H1 (cell line): ENCODE measurements at regions not wholly inside any gene's neighbourhood (a gene's known extent, or its start where the extent isn't known, plus 50 kb on each side); places are given as distances from the start of the nearest gene placed in this dataset.

ENCODE experiments used
- CTCF ChIA-PET: fragments of 300-600 bp; sonication (Branson Sonifier 250); formaldehyde crosslinking; loops from one replicate; lab custom pipeline; 2021; ENCODE audit not compliant: partially characterized antibody; lab: Charles Lee
- POLR2A ChIA-PET: fragments of 300-600 bp; sonication (Branson Sonifier 250); formaldehyde crosslinking; loops from one replicate; lab custom pipeline; 2021; ENCODE audit warnings: inconsistent platforms; ENCODE audit not compliant: partially characterized antibody; lab: Charles Lee
- DNase-seq, 2 experiments: peaks; one replicate each; pipeline versions ENCODE4 v3.0.0 to v3.0.0-alpha.2; 2010 to 2022; ENCODE audit warnings: low spot score in 2 of 2, low read depth in 1 of 2, mixed read lengths in 1 of 2
- FAIRE-seq: peaks from 2 replicates; lab custom pipeline; 2011; peaks lifted over from hg19 to GRCh38; lab: Jason Lieb, UNC
- H2AFZ ChIP-seq: 2 replicates; pipeline ENCODE4 v1.8.1; 2012; ENCODE audit warnings: low read length, inconsistent platforms
- H2AK5ac ChIP-seq: 2 replicates; pipeline ENCODE4 v1.6.1; 2013; ENCODE audit warnings: low read depth, low read length
- H2BK120ac ChIP-seq: replicated peaks from 2 replicates; pipeline ENCODE3; 2013; ENCODE audit warnings: low read depth, low read length, inconsistent platforms
- H2BK12ac ChIP-seq: 2 replicates; pipeline ENCODE4 v1.6.1; 2013; ENCODE audit warnings: low read depth, low read length
- H2BK15ac ChIP-seq: 2 replicates; pipeline ENCODE4 v1.6.1; 2013; ENCODE audit warnings: low read length
- H2BK20ac ChIP-seq: 2 replicates; pipeline ENCODE4 v1.6.1; 2013; ENCODE audit warnings: low read length
- H2BK5ac ChIP-seq: 2 replicates; pipeline ENCODE4 v1.6.1; 2013; ENCODE audit warnings: low read depth, low read length
- H3K14ac ChIP-seq: 2 replicates; pipeline ENCODE4 v1.6.1; 2013; ENCODE audit warnings: inconsistent platforms; ENCODE audit not compliant: insufficient read length
- H3K18ac ChIP-seq: 2 replicates; pipeline ENCODE4 v1.6.1; 2013; ENCODE audit warnings: low read length; ENCODE audit errors: extremely low read depth
- H3K23ac ChIP-seq: 2 replicates; pipeline ENCODE4 v1.6.1; 2013; ENCODE audit warnings: inconsistent platforms; ENCODE audit not compliant: insufficient read length
- H3K23me2 ChIP-seq: 2 replicates; pipeline ENCODE4 v1.6.1; 2013; ENCODE audit warnings: low read depth, low read length
- H3K27ac ChIP-seq: 2 replicates; pipeline ENCODE4 v1.6.1; 2011; ENCODE audit warnings: low read depth, low read length, inconsistent platforms
- H3K27me3 ChIP-seq, 4 experiments: replicated peaks in 1 of 4; 1 replicate in 1 of 4; 2 replicates in 3 of 4; pipeline versions ENCODE4 v1.6.1 to v1.8.1; 2011 to 2013; ENCODE audit warnings: low read length in 3 of 4, mild to moderate bottlenecking in 3 of 4, inconsistent platforms in 2 of 4, mixed read lengths in 2 of 4, moderate library complexity in 1 of 4; ENCODE audit not compliant: control insufficient read depth in 3 of 4, insufficient read depth in 3 of 4; ENCODE audit errors: extremely low read depth in 1 of 4
- H3K36me3 ChIP-seq, 4 experiments: 2 replicates each; pipeline versions ENCODE4 v1.6.1 to v1.8.1; 2011 to 2013; ENCODE audit warnings: mild to moderate bottlenecking in 4 of 4, low read length in 3 of 4, moderate library complexity in 2 of 4, control low read depth in 1 of 4, inconsistent platforms in 1 of 4; ENCODE audit not compliant: insufficient read depth in 4 of 4, control insufficient read depth in 2 of 4
- H3K4ac ChIP-seq: replicated peaks from 2 replicates; pipeline ENCODE3; 2013; ENCODE audit warnings: low read length, low read depth, mixed read lengths, inconsistent platforms; ENCODE audit not compliant: insufficient read length
- H3K4me1 ChIP-seq, 4 experiments: replicated peaks in 1 of 4; 1 replicate in 1 of 4; 2 replicates in 3 of 4; pipeline versions ENCODE4 v1.6.1 to v1.8.1; 2011 to 2013; ENCODE audit warnings: low read length in 3 of 4, inconsistent platforms in 2 of 4, mixed read lengths in 1 of 4; ENCODE audit not compliant: insufficient read depth in 4 of 4, control insufficient read depth in 3 of 4
- H3K4me2 ChIP-seq, 2 experiments: 2 replicates each; pipeline versions ENCODE4 v1.6.1 to v1.8.1; 2011 to 2013; ENCODE audit warnings: low read depth in 2 of 2, low read length in 2 of 2, control low read depth in 1 of 2, inconsistent platforms in 1 of 2, mild to moderate bottlenecking in 1 of 2; ENCODE audit not compliant: insufficient read depth in 1 of 2
- H3K4me3 ChIP-seq, 4 experiments: fragments of 200-600, 300-600 bp in 1 of 4; sonication (generic), shearing (Covaris generic), sonication (Bioruptor Twin) in 1 of 4; 2 replicates each; pipeline versions ENCODE4 v1.5.1 to v1.8.1; 2011 to 2016; ENCODE audit warnings: low read length in 4 of 4, low read depth in 3 of 4, control low read depth in 2 of 4, inconsistent platforms in 2 of 4, mild to moderate bottlenecking in 2 of 4, mixed read lengths in 1 of 4, moderate library complexity in 1 of 4; ENCODE audit not compliant: insufficient read depth in 2 of 4; ENCODE audit errors: extremely low read depth in 1 of 4
- H3K56ac ChIP-seq: replicated peaks from 2 replicates; pipeline ENCODE3; 2013; ENCODE audit warnings: low read depth, mild to moderate bottlenecking, mixed read lengths, low read length, inconsistent platforms; ENCODE audit not compliant: insufficient read length
- H3K79me1 ChIP-seq: 2 replicates; pipeline ENCODE4 v1.6.1; 2013; ENCODE audit warnings: low read depth, low read length, control low read depth
- H3K79me2 ChIP-seq, 2 experiments: 2 replicates each; pipeline versions ENCODE4 v1.6.1 to v1.8.1; 2012 to 2013; ENCODE audit warnings: low read length in 2 of 2, mild to moderate bottlenecking in 2 of 2, inconsistent platforms in 1 of 2; ENCODE audit not compliant: insufficient read depth in 2 of 2, control insufficient read depth in 1 of 2
- H3K9ac ChIP-seq, 4 experiments: replicated peaks in 1 of 4; 1 replicate in 1 of 4; 2 replicates in 3 of 4; pipeline versions ENCODE4 v1.6.1 to v1.8.1; 2011 to 2013; ENCODE audit warnings: low read depth in 3 of 4, low read length in 3 of 4, control low read depth in 2 of 4, mild to moderate bottlenecking in 2 of 4, moderate library complexity in 2 of 4, inconsistent platforms in 1 of 4; ENCODE audit errors: extremely low read depth in 1 of 4
- H3K9me3 ChIP-seq, 2 experiments: 2 replicates each; pipeline versions ENCODE4 v1.6.1 to v1.8.1; 2012 to 2013; ENCODE audit warnings: mild to moderate bottlenecking in 2 of 2, moderate library complexity in 2 of 2, control low read depth in 1 of 2, inconsistent platforms in 1 of 2, low read depth in 1 of 2, low read length in 1 of 2, mixed read lengths in 1 of 2; ENCODE audit not compliant: insufficient read depth in 2 of 2
- H4K20me1 ChIP-seq, 2 experiments: replicated peaks in 1 of 2; 2 replicates each; pipeline versions ENCODE3 to v1.8.1; 2011 to 2013; ENCODE audit warnings: inconsistent platforms in 2 of 2, low read length in 2 of 2, mild to moderate bottlenecking in 1 of 2; ENCODE audit not compliant: insufficient read depth in 2 of 2, control insufficient read depth in 1 of 2
- H4K5ac ChIP-seq: 2 replicates; pipeline ENCODE4 v1.6.1; 2013; ENCODE audit warnings: low read length, low read depth, mixed read lengths, inconsistent platforms; ENCODE audit not compliant: insufficient read length
- H4K8ac ChIP-seq: 2 replicates; pipeline ENCODE4 v1.8.0; 2013; ENCODE audit warnings: mild to moderate bottlenecking, moderate library complexity, low read length, inconsistent platforms; ENCODE audit not compliant: insufficient read depth; ENCODE audit errors: extremely low read depth
- H4K91ac ChIP-seq: replicated peaks from 2 replicates; pipeline ENCODE3; 2013; ENCODE audit warnings: low read length, mixed read lengths, inconsistent platforms; ENCODE audit not compliant: insufficient read length
- ATF2 ChIP-seq: IDR thresholded peaks from 2 replicates; pipeline ENCODE4 v1.6.1; 2012; ENCODE audit warnings: low read length, inconsistent platforms
- CEBPB ChIP-seq: IDR thresholded peaks from 2 replicates; pipeline ENCODE4 v1.6.1; 2012; ENCODE audit warnings: low read depth, low read length
- EZH2 ChIP-seq: fragments of 200-600 bp; sonication (generic); IDR thresholded peaks from 2 replicates; pipeline ENCODE4 v1.7.1; 2012; ENCODE audit warnings: low read depth, mild to moderate bottlenecking, moderate library complexity, low read length, inconsistent platforms; ENCODE audit not compliant: severe bottlenecking
- JUND ChIP-seq: IDR thresholded peaks from 2 replicates; pipeline ENCODE4 v1.6.1; 2011; ENCODE audit warnings: mild to moderate bottlenecking, improper control_type of control experiment, low read length
- POLR2AphosphoS5 ChIP-seq: IDR thresholded peaks from 2 replicates; pipeline ENCODE4 v1.6.1; 2011; ENCODE audit warnings: low read depth, low read length
- POU5F1 ChIP-seq: IDR thresholded peaks from 2 replicates; pipeline ENCODE4 v1.6.1; 2011; ENCODE audit warnings: low read depth, mild to moderate bottlenecking, low read length, moderate library complexity
- RFX5 ChIP-seq: IDR thresholded peaks from 2 replicates; pipeline ENCODE4 v1.6.1; 2011; ENCODE audit warnings: low read depth, low read length, improper control_type of control experiment, borderline replicate concordance
- SP4 ChIP-seq: IDR thresholded peaks from 2 replicates; pipeline ENCODE4 v1.6.1; 2012; ENCODE audit warnings: low read length, inconsistent platforms
- SRF ChIP-seq: IDR thresholded peaks from 2 replicates; pipeline ENCODE4 v1.6.1; 2011; ENCODE audit warnings: mild to moderate bottlenecking, low read depth, low read length, moderate library complexity
- TBP ChIP-seq: IDR thresholded peaks from 2 replicates; pipeline ENCODE4 v1.6.1; 2011; ENCODE audit warnings: low read depth, low read length, improper control_type of control experiment
- USF2 ChIP-seq: IDR thresholded peaks from 2 replicates; pipeline ENCODE4 v1.6.1; 2011; ENCODE audit warnings: low read length, improper control_type of control experiment
- WGBS, 2 experiments: shearing (Covaris generic) in 1 of 2; methylation state at CpG; one replicate each; pipeline versions ENCODE4 v1.1.6 to v1.1.7; 2013 to 2015; ENCODE audit warnings: low lambda C conversion rate in 2 of 2, mixed read lengths in 2 of 2, inconsistent platforms in 1 of 2, low coverage in 1 of 2, missing lambda C conversion rate in 1 of 2; ENCODE audit not compliant: insufficient replicate concordance in 2 of 2, insufficient coverage in 1 of 2, insufficient read length in 1 of 2; ENCODE audit errors: extremely low coverage in 1 of 2, missing lambda C conversion rate in 1 of 2; 5-methylcytosine and 5-hydroxymethylcytosine counted together

- TF ChIP-seq JUND: no peak
These were observed 96.7 kb upstream of the SMIM21 start (continued) for GRCh38 chr18:75524181-75524580.

GRCh38 chr18:75521816-75522215, 94.3 kb upstream of the SMIM21 start:
- no peak overlapping the region for H3K4me3 ChIP-seq
- CTCF ChIA-PET: interaction anchor here (1.9 kb wide), 1 partner anchor 170 kb away, joined by 4 read pairs; no protein-coding TSS in a partner anchor
- H3K14ac ChIP-seq: no peak overlapping the region
- H3K9ac ChIP-seq: no peak overlapping the region
- H3K4me2 ChIP-seq: no peak overlapping the region
- no peak for DNase-seq
- H3K4ac ChIP-seq: no peak overlapping the region
- no peaks in the 10 kb centered on the region for H3K23me2 ChIP-seq
- no peaks in the 10 kb centered on the region for H3K36me3 ChIP-seq
- H3K56ac ChIP-seq: no peak overlapping the region
- no peaks in the 10 kb centered on the region for H3K9me3 ChIP-seq
- H3K27me3 ChIP-seq: no peaks in the 10 kb centered on the region
- H3K27ac ChIP-seq: no peak overlapping the region
- no peak overlapping the region for H2BK20ac ChIP-seq
- POLR2A ChIA-PET: no interaction called here
- no peak overlapping the region for H4K8ac ChIP-seq
- no peak overlapping the region for H4K5ac ChIP-seq
- no peaks in the 10 kb centered on the region for H4K20me1 ChIP-seq
- H3K79me1 ChIP-seq: no peaks in the 10 kb centered on the region
- no peak for FAIRE-seq
- no peak overlapping the region for H2AFZ ChIP-seq
- H3K18ac ChIP-seq: no peak overlapping the region
- H2BK12ac ChIP-seq: no peak overlapping the region
- H2BK120ac ChIP-seq: no peak overlapping the region
- WGBS, 2 experiments: 75% methylated on average over 12 of the region's 12 CpGs; no CpG with 5 or more reads in 1 of the 2 experiments
- no peak overlapping the region for H2BK5ac ChIP-seq
- H3K79me2 ChIP-seq: no peaks in the 10 kb centered on the region
- no peaks in the 10 kb centered on the region; a peak in 1 of 7 replicates for H3K4me1 ChIP-seq
- H3K23ac ChIP-seq: no peak overlapping the region
- no peak overlapping the region for H2BK15ac ChIP-seq
- H2AK5ac ChIP-seq: no peak overlapping the region
- H4K91ac ChIP-seq: no peak overlapping the region
- no peak for TF ChIP-seq TBP
- TF ChIP-seq SP4: no peak
- no peak for TF ChIP-seq EZH2
- no peak for TF ChIP-seq RFX5
- no peak for TF ChIP-seq POLR2AphosphoS5
- TF ChIP-seq ATF2: no peak
- no peak for TF ChIP-seq CEBPB
- TF ChIP-seq SRF: no peak
- no peak for TF ChIP-seq USF2
- no peak for TF ChIP-seq POU5F1
